NOMO-1 (cell line): ENCODE measurements at regions not wholly inside any gene's neighbourhood (a gene's known extent, or its start where the extent isn't known, plus 50 kb on each side); places are given as distances from the start of the nearest gene placed in this dataset.
"Not testable (repeated sequence)": the region's sequence is repeated elsewhere in the genome, so short reads cannot be mapped to it uniquely, and the experiment has no call there.

ENCODE experiments used
- DNase-seq, 2 experiments: peaks; one replicate each; lab custom pipeline; 2025; ENCODE audit not compliant: unreplicated experiment in 2 of 2; lab: John Stamatoyannopoulos, UW

GRCh38 chr20:30895354-30895711, 362.1 kb upstream of the DEFB115 start:
- DNase-seq = not testable (repeated sequence)

- DNase-seq = not testable (repeated sequence)
Measured at GRCh38 chr20:30899370-30900079, 357.9 kb upstream of the DEFB115 start.

GRCh38 chr20:30900080-30900719, 357.3 kb upstream of the DEFB115 start:
- not testable (repeated sequence) for DNase-seq

GRCh38 chr20:30905231-30905630, 352.2 kb upstream of the DEFB115 start:
- not testable (repeated sequence) for DNase-seq

DNA sequence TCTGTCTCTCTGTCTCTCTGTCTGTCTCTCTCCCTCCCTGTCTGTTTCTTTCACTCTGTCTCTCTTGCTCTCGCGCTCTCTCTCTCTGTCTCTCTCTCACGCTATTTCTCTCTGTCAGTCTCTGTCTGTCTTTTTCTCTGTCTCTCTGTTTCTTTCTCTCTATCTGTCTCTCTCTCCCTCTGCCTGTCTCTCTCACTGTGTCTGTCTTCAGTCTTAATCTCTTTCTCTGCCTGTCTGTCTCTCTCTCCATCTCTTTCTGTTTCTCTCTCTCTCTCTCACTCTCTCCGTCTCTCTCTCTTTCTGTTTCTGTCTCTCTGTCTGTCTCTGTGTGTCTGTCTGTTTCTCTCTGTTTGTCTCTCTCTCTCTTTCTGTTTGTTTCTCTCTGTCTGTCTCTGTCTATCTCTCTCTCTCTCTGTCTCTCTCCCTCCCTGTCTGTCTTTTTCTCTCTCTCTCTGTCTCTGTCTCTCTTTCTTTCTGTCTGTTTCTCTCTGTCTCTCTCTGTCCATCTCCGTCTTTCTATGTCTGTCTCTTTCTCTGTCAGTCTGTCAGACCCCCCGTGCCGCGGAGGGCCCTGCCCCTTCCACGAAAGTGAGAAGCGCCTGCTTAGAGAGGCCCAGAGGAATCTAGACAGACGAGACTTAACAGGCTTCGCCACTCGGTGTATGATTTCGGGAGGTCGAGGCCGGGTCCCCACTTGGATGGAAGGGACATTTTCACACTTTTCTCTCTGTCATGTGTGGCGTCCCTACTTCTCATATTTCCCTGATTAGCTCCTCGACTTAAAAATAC, 346.3 kb upstream of the DEFB115 start:
- DNase-seq = no peak

- DNase-seq = not testable (repeated sequence)
Measured at GRCh38 chr20:30911832-30912660, 345.4 kb upstream of the DEFB115 start.

- not testable (repeated sequence) for DNase-seq
Measured at GRCh38 chr20:30912661-30913026, 344.8 kb upstream of the DEFB115 start.

GRCh38 chr20:30916404-30916803, 341.1 kb upstream of the DEFB115 start:
- not testable (repeated sequence) for DNase-seq

GRCh38 chr20:30919514-30920188, 337.8 kb upstream of the DEFB115 start:
- no peak for DNase-seq

GRCh38 chr20:30921286-30922071, 336.0 kb upstream of the DEFB115 start:
- DNase-seq = no peak

- no peak for DNase-seq
Measured at GRCh38 chr20:30922129-30922528, 335.3 kb upstream of the DEFB115 start.

DNA sequence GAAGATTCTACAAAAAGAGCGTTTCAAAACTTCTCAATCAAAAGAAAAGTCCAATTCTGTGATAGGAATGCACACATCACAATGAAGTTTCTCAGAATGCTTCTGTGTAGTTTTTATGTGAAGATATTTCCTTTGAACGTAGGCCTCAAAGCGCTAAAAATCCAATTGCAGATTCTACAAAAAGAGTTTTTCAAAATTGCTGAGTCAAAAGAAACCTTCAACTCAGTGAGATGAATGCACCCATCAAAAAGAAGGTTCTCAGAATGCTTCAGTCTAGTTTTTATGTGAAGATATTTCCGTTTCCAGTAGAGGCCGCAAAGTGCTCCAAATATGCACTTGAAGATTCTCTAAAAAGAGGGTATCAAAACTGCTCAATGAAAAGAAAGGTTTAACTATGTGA, 319.7 kb upstream of the DEFB115 start:
- DNase-seq = no peak

DNA sequence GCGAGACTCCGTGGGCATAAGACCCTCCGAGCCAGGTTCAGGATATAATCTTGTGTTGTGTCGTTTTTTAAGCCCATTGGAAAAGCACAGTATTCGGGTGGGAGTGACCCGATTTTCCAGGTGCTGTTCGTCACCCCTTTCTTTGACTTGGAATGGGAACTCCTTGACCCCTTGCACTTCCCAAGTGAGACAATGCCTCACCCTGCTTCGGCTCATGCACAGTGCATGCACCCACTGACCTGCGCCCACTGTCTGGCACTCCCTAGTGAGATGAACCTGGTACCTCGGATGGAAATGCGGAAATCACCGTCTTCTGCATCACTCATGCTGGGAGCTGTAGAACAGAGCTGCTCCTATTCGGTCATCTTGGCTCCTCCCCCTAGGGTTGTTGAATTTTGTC, 307.7 kb upstream of the DEFB115 start:
- DNase-seq = no peak

- DNase-seq = not testable (repeated sequence)
Measured at GRCh38 chr20:30951088-30951487, 306.4 kb upstream of the DEFB115 start.

DNA sequence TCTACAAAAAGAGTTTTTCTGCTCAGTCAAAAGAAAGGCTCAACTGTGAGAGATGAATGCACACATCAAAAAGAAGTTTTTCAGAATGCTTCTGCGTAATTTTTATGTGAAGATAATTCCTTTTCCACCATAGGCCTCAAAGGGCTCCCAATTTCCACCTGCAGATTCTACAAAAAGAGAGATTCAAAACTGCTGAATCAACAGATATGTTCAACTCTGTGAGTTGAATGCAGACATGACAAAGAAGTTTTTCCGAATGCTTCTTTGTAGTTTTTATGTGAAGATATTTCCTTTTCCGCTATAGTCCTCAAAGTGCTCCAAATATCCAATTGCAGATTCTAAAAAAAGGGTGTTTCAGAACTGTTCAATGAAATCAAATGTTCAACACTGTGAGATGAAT, 300.8 kb upstream of the DEFB115 start:
- not testable (repeated sequence) for DNase-seq

GRCh38 chr20:30959208-30959607, 298.3 kb upstream of the DEFB115 start:
- not testable (repeated sequence) for DNase-seq

- DNase-seq = no peak
Measured at GRCh38 chr20:30963591-30963990, 293.9 kb upstream of the DEFB115 start.

- DNase-seq = not testable (repeated sequence)
Measured at GRCh38 chr20:30975859-30976258, 281.6 kb upstream of the DEFB115 start.

DNA sequence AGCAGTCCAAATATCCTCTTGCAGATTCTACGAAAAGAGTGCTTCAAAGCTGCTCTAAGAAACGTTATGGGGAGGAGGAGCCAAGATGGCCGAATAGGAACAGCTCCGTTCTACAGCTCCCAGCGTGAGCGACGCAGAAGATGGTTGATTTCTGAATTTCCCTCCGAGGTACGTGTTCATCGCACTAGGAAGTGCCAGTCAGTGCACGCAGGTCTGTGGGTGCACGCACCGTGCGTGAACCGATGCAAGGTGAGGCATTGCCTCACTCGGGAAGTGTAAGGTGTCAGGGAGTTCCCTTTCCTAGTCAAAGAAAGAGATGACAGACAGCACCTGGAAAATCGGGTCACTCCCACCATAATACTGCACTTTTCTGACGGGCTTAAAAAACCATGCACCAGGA, 272.1 kb upstream of the DEFB115 start:
- DNase-seq = no peak
